GM19438 (cell line): ENCODE measurements at regions not wholly inside any gene's neighbourhood (a gene's known extent, or its start where the extent isn't known, plus 50 kb on each side); places are given as distances from the start of the nearest gene placed in this dataset.

ENCODE experiments used
- ATAC-seq: cut with Tn5 transposase; IDR thresholded peaks from one replicate; pipeline ENCODE4 v1.9.1; 2021; ENCODE audit warnings: low read depth; ENCODE audit not compliant: unreplicated experiment

DNA sequence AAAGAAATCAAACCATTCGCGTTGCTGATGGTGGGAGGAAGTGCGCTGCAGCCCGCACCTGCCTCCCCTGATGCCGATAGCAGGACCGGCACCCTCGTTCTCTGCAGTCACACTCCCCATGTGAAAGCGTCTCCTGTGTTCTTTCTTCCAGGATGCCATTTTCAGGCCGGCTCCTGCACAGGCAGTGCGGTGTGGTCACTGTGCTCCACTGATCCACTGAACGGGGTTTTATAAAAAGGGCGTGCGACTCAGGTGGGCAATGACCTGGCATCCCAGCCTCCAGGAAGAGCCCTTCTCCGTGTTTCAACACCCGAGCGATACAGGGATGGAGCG lies 88.3 kb upstream of the SNTG2 start:
- no peak for ATAC-seq

DNA sequence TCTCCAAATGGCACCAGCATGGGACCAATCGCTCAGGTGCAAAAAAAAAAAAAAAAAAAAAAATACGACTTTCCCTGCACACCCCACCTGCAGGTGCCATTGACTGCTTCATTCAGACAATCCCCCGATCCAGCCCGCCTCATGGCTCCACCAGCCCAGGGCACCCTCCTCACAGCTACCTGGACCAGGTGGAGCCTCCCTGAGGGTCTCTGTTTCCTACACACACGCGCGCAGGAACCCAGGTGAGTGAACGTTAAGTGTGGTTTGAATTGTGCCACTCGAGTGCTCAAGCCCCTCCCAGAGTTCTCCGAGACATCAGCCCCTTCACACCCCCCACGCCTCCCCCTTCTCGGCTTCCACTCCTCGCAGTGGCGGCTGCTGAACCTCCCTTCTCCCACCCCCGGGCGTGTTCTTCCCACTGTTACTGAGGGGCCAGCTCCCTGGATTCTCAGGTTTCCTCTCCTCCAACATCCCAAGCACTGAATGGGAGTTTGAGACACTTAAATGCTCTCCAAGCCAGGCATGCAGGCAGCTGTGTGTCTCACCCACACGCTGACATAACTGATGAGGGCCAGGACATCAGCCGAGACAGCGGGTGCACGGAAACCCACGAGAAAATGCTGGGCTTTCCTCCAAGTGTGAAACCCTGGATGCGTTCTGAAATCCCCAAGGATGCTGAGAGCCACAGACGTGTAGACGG lies 88.8 kb upstream of the SNTG2 start:
- no peak for ATAC-seq

DNA sequence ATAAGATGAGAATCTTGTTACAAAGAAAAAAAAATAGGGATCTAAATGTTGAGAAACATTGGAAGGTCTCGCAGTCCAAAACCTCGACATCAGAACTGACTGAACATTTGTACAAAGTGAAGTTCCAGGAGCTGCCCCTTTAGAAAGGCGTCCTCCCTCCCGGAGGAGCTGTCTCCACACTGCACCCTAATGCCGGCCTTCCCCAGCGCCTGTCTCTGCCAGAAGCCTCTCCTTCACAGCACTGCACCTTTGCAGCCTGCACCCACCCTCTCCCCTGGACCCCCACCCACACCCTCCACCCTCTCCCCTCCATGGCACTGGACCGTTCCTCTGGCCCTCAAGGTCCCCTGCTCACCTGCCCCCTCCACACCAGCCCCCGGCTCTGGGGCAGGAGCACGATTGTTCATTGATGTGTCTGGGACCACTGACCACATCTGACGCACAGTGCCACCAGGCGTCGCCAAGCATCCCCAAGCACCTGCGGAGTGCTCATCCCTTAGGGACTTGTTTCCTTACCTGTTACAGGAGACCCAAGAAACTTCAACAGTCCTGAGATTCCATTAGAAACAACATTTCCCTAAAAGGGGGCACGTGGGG lies 90.3 kb upstream of the SNTG2 start:
- ATAC-seq, result no peak

DNA sequence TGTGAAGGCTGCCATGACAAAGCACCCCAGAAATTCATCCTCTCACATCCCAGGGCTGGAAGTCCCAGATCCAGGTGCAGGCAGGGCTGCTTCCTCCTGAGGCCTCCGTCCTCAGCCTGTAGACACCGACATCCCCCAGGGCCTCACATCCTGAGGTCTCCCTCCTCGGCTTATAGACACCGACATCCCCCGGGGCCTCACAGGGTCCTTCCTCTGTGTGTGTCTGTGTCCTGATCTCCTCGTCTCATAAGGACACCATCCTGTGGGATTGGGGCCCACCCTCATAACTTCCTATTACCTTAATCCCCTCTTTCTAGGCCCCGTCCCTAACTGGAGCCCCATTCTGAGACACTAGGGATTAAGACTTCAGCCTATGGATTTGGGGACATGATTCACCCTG lies 92.0 kb upstream of the SNTG2 start:
- no peak for ATAC-seq

DNA sequence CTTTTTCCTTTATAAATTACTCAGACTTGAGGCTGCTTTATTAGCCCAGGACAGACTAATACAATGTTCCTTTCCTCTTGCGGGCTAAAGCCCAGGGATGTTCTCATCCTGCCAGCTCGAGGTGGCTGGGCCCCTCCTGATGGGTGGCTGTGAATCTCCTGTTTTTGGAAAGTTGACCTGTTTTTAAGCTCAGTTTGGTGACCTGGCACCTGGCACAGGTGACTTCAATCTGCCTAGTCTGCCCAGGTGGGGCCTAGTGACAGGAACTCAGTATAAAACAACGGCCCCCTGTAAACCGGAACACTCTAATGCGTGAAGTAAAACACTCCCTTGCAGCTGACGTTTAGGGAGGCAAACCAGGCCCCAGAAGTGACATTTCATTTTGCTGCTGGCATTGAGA lies 92.7 kb upstream of the SNTG2 start:
- no peak for ATAC-seq

DNA sequence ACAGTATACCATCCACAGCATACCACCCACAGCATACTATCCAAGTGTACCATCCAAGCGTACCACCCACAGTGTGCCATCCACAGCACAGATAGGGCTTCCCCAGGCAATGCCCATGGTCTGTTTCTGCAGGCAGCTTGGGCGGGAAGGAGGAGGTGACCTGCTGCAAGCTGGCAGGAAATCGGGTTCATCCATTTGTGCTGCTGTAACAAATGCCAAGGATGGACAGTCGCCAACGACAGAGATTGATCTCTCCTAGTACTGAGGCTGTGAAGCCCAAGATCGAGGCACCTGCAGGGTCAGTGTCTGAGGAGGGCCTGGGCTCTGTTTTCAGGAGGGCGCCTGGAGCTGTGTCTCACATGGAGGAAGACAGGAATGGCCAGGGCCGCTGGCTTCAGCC lies 93.6 kb upstream of the SNTG2 start:
- no peak for ATAC-seq

DNA sequence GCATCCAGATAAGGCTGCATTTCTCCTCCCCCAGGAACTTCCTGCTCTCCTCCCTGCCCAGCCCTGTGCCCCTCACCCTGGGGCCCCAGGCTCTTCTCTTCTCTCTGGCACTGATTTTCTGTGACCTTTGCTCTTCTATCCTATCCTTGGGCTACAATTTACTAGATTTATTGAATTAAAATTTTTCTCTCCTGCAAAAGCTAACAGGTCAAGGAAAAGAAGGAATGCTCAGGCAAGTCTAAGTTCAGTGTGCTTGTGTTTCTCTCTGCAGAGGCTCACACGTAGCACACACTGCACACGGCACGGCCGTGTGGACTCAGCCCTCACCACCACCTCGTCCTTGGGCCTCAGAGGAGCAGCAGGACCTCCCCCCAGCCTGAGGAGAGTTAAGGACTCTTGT lies 94.2 kb upstream of the SNTG2 start:
- ATAC-seq, result no peak

DNA sequence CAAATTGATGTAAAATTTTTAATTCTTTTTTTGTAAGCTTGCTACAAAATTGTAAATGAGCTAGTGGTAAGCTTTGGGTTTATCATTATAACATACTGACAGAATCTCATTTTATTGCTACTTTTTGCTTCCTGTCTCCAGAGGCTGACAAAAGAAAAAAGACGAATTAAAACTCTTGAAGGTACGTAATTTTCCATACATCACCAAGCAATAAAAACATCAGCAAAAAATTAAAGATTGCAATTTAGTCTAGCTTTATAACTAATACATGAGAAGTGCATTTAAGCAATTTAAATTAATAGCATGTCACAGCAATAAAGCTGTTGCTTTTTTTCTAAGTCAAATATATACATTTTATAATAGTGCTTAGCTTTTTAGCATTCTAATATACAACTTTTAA lies 94.6 kb upstream of the SNTG2 start:
- no peak for ATAC-seq

DNA sequence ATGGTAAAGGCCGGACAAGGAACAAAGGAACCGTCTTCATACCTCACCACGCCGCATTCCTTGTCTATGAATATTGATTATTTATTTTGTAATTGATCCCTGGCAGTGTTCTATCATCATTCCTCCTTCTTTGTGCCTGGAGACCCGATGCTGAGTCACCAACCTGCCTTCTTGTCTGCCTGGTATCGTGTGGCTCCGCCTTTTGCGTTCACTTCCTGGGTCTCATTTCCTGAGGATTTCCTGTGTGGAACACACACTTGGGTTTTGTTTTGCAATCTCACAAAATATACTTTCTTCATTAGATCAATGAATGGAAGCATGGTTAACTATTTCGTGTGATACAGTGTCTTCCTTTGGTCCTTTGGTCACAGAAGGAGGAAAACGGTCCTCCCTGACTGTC lies 95.5 kb upstream of the SNTG2 start:
- no peak for ATAC-seq

DNA sequence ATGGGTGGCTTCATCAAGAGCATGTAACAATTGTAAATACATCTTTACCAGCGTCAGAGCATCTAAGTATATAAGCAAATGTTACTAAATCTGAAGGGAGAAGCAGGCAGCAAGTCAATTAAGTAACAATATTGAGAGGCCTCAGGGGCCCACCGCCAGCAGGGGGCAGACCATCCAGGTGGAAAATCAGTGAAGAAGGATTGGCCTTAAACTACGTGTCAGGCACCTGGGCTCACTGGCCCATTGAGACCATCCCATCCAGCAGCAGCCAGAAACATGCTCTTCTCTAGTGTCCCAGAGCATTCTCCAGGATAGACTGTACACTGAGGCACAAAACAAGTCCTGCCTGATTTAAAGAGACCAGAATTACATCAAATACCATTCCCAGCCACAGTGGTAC lies 96.2 kb upstream of the SNTG2 start:
- ATAC-seq, result no peak

DNA sequence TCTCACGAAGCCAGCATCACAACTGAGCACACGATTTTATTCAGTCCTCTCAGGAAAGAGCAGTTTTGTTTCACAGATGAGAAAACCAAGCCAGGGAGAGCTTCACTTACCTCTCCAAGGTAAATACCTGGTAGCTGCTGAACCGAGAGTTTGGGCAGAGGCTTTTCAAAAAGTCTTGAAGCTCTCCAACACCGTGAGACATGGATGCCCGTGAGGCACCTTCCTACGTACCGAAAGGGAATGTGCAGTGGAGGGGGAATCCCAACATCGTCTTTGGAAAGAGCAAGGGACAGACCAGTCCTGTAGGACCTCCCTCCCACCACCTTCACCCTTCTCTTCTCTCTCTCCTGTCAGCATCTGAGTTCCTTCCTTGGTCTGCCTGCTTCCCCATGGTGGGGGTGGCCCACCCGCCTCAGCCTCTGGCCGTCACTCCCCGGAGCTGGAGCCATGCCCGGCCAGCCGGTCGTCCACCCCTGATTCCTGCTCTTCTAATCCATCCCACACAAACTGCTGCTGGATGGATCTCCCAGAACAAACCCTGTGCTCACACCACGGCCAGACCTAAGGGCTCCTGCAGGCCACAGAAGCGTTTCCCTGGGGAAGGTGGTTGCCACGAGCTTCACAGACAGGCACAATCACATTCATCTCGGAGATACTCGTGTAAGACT lies 97.3 kb upstream of the SNTG2 start:
- ATAC-seq, result no peak

DNA sequence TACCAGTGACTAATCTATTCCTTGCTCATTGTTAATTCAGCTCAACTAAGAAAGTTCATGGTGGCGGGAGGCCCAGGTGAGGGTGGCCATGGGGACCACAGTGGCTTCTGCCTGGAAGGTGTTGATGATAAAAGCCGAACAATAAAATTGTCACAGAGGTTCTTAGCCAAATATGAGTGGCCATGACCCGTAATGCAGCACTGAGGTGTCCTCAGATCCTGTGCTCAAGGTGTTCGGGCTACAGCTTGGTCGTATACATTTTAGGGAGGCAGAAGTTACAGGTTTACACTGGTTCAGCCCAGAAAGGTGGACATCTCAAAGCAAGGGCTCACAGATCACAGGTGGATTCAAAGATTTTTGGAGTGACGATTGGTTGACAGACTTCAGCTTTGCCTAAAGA lies 98.5 kb upstream of the SNTG2 start:
- no peak for ATAC-seq

DNA sequence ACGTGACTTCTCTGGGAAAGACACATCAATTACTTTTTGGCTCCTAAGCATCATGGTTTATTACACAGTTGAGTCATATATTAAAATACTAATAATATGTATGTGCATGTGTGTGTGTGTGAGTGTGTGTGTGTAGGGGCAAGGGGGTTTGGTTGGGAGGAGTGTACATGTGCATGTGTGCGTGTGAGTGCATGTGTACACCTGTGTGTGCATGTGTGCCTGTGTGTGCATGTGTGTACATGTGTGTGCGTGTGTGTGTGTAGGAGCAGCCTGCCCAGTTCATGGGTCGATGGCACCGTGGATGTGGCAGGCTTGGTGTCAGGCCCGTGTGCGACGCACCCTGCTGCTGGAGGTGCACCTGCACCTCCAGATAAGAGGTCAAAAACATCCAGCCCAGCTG lies 99.0 kb upstream of the SNTG2 start:
- ATAC-seq, result no peak

DNA sequence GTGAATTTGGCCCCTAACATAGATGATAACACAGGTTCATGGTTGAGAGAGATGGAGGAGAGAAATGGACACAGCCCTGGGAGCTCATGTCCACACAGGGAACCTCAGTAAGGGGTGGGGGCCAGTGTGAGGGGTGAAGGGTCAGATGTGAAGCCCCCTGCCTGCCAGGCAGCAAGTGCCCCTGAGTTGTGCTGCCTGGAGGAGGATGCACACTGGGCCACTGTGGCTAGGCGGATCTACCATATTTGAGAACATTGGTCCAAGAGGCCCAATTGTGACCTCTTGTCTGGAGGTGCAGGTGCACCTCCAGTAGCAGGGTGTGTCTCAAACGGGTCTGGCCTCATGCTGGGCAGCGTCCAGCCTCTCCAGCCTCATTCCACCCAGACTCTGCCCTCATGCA lies 99.6 kb upstream of the SNTG2 start:
- no peak for ATAC-seq

DNA sequence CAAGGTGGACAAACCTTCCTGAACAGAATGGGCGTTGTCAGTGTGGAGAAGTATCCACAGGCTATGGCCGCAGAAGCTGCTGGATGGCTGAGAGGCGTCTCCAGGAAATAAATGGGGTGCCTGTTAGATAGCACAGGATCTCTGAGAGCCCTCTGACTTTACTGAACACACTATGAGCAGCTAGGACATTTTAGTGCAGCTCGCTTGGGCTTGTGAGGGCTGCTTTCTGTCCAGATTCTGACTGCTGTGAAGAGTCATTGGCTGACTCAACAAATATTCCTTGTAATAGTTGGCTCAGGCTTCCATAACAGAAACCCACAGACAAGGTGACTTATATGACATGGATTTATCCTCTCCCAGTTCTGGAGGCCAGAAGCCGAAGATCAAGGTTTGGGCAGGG lies 100.2 kb upstream of the SNTG2 start:
- no peak for ATAC-seq

DNA sequence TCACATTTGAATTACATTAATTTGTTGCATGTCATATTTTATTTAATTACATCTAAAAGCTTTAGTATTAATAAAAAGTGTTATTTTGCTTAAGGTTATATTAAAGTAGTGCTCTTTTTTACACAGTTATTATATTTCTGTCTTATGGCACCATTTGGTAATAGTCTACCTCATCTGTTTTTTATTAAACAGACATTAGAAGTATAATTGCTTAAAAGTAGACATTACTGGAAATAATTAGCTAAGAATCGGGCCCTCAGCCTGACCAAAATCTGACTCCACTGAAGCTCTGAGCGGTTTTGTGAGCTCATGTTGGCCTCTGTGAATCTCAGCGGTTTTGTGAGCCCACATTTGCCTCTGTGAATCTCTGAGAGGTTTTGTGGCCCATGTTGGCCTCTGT lies 102.5 kb upstream of the SNTG2 start:
- no peak for ATAC-seq

DNA sequence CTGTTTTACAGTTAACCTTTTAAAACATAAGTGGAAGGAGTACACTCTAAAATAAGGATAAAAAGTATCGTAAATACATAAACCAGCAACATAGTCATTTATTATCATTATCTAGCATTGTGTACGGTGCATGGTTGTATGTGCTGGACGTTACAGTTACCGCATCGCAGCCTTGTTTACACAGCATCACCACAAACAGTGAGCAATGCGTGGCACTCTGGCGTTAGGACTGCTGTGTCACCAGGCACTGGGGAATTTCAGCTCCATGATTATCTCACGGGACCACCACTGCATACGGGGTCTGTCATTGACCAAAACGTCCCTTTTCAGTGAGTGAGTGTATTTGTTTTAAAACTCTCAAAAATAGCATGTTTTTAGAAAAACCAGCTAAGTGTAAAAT lies 103.0 kb upstream of the SNTG2 start:
- no peak for ATAC-seq

DNA sequence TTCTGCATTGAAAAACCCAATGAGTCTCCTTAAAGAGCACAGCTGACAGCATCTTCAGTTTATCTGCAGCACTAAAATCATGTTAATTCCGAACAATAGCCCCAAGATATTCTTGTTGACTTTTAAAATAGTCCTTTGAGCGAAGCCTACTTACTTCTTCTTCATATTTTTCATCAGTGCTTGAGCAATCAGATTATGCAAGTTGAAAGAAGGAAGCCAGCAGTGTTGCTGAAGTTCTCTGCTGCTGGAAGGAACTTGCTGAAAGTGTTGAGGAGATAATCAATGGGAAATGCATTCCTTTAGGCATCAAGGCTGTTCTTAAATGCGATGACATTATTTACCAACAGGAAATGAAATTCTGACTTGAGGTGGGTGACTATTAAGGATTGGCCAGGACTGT lies 105.9 kb upstream of the SNTG2 start:
- ATAC-seq, result no peak

DNA sequence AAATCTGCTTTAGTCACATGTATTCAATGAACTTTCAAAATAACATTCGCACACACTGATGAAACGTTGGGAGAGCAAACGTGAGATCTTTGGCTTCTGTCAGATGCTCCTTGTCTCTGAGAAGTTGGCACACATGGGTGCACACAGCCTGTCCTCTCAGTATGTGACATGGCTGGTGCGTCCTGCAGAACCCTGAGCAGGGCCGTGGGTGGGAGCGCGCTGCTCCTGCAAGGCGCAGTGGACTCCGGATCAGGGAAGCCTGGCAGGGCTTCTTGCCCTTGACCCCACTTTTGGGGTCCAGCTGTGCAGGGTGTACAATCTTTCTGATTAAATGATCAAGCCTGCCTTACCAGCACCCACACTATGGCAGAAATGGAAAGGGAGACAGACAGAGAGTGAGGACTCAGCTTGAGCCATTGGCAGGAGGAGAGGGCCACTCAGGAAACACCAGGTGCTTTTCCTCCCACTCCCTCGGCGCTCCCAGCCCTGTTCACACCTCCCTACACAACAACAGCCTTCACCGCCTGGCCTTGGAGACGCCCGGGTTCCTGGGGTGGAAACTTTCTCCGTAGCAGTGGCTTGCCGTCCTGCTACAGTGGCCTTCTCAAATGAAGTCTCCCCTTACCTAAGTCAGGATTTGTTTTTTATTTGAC lies 108.4 kb upstream of the SNTG2 start:
- no peak for ATAC-seq

DNA sequence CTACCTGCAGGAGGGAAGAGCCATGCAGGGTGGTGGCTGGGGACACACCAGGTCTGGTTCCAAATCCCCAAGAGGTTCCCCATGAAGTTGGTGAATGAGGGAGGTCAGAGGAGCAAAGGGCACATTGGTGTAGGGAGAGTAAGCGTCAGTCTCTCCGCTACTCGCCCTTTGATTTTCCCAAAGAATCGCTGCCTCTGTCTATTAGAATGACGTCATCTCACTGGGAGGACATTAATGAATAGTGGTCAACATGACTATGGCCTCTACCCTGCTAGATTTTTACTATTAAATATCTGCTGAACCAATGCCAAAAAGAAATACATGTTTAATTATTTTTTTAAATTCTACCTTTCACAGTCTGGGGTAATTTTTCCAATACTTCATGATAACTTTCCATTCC lies 109.6 kb upstream of the SNTG2 start:
- no peak for ATAC-seq

DNA sequence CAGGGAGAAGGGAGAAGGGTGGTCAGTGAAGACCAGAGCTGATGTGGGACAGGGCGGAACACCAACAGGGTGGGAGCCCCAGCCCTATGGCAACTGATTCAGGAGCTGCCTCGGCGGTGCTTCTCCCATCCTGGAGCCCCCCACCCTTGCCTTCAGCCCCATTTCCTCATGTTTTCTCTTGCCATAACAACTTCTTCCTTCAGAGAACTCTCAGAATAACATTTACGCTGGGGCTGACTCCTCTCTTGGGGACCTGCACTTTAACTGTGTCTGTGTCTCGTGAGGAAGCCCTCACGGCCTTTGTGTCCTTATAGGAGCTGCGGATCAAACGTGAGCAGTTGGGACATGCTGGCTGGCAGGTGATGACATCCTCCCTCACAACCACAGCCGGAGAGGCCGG lies 116.4 kb upstream of the SNTG2 start:
- no peak for ATAC-seq

DNA sequence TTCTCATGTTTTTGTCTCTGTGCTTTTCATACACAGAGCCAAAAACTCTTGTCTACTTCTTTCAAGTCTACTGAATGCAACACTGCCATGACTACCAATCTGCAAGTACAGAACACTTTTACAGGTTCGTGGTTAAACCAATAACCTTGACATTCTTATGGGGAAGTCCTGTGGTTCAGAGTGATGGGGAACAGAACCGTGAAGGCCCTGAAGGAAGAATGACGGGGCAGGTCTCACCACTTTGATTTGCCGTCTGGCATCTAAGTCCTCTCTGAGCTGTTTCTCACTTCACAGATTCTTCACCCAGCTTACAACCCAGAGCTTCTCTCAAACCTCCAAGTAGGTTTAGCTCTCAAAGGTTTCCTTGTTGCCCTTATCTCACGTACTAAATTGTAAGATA lies 117.5 kb upstream of the SNTG2 start:
- ATAC-seq, result no peak
